KOPT-K1 (cell line): ENCODE measurements at regions not wholly inside any gene's neighbourhood (a gene's known extent, or its start where the extent isn't known, plus 50 kb on each side); places are given as distances from the start of the nearest gene placed in this dataset.
"Not testable (repeated sequence)": the region's sequence is repeated elsewhere in the genome, so short reads cannot be mapped to it uniquely, and the experiment has no call there.

Experiments used
- H3K27ac ChIP-seq: fragments of 200-600 bp; sonication (generic); 2 replicates; pipeline ENCODE4 v1.5.1; 2016; ENCODE audit warnings: antibody characterized with exemption, mild to moderate bottlenecking, low read depth, low read length; ENCODE audit not compliant: poor library complexity, severe bottlenecking
- H3K36me3 ChIP-seq: fragments of 200-600 bp; sonication (generic); 2 replicates; pipeline ENCODE4 v1.5.1; 2017; ENCODE audit warnings: antibody characterized with exemption, mild to moderate bottlenecking, low read length, moderate library complexity; ENCODE audit not compliant: insufficient read depth
- H3K9me3 ChIP-seq: fragments of 200-600 bp; sonication (generic); 2 replicates; pipeline ENCODE4 v1.5.1; 2017; ENCODE audit warnings: antibody characterized with exemption, low read length, mild to moderate bottlenecking; ENCODE audit not compliant: insufficient read depth, poor library complexity, severe bottlenecking

DNA sequence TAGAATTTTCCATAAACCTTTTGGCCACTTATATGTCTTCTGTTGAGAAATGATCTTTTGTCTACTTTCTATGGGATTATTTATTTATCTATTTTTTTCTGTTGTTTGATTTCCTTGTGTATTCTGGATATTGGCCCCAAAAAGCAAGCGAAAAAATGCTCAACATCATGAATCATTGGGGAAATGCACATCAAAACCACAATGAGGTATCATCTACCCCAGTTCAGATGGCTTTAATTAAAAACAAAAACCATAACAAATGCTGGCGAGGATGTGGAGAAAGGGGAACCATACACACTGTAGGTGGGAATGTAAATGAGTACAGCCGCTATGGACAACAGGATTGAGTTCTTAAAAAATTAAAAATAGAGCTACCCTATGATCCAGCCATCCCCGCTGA, 125.0 kb upstream of the LPCAT1 start:
- no peaks in the 10 kb centered on the region for H3K9me3 ChIP-seq
- no peaks in the 10 kb centered on the region for H3K36me3 ChIP-seq
- no peak overlapping the region for H3K27ac ChIP-seq

DNA sequence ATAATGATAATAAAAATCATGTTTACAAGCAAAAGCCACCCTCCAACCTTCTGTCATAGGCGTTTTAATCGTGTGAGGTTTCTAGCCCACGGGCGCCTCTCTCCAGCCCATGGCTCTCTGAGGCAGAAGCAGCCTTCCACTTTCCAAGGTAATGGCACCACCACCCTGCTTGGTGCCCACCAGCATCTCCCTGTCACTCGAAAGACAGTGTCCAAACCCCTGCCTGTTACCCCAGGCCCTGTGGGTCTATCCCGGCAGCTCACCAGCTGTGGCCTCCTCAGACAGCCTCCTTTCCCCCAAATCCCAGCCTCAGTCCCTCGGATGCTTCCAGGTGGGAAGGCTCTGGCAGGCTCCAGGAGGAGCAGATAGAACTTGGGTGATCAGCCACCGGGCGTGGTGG, 123.8 kb upstream of the LPCAT1 start:
- no peak overlapping the region for H3K27ac ChIP-seq
- H3K36me3 ChIP-seq: no peaks in the 10 kb centered on the region
- H3K9me3 ChIP-seq: no peaks in the 10 kb centered on the region

- no peaks in the 10 kb centered on the region for H3K36me3 ChIP-seq
- no peaks in the 10 kb centered on the region for H3K9me3 ChIP-seq
- H3K27ac ChIP-seq: no peak overlapping the region
These were observed 121.2 kb upstream of the LPCAT1 start for GRCh38 chr5:1644810-1645571.

DNA sequence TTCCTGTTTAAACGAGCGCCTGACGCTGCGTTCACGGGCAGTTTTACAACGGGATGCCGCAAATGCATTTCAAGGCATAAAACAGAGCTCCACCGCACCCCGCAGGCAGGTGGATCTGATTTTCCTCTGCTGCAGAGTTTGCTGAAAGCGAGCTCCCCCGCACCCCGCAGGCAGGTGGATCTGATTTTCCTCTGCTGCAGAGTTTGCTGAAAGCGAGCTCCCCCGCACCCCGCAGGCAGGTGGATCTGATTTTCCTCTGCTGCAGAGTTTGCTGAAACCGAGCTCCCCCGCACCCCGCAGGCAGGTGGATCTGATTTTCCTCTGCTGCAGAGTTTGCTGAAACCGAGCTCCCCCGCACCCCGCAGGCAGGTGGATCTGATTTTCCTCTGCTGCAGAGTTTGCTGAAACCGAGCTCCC, 120.6 kb upstream of the LPCAT1 start:
- H3K36me3 ChIP-seq, H3K27ac ChIP-seq, H3K9me3 ChIP-seq: not testable (repeated sequence)

- no peaks in the 10 kb centered on the region for H3K9me3 ChIP-seq
- no peak overlapping the region for H3K27ac ChIP-seq
- H3K36me3 ChIP-seq: no peaks in the 10 kb centered on the region
These were observed 120.1 kb upstream of the LPCAT1 start for GRCh38 chr5:1643651-1644392.

DNA sequence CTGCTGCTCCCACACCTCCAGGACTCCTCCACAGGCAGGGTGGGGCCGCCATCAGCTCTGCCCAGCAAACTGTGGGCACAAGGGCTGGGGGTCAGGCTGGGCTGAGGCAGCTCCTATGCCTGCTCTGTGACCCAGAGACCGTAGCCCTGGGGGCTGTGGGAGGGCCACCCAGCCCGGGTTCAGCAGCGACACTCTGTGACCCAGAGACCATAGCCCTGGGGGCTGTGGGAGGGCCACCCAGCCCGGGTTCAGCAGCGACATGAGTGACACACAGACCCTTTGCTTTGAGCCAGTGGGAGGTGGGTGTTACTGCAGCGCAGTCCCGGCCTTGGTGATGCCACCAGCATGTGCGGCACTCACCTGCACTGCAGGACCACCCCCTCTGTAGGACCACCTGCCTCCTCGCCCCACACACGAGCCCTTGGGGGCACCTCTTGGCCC, 118.9 kb upstream of the LPCAT1 start:
- H3K27ac ChIP-seq: no peak overlapping the region
- no peaks in the 10 kb centered on the region for H3K9me3 ChIP-seq
- no peaks in the 10 kb centered on the region for H3K36me3 ChIP-seq

DNA sequence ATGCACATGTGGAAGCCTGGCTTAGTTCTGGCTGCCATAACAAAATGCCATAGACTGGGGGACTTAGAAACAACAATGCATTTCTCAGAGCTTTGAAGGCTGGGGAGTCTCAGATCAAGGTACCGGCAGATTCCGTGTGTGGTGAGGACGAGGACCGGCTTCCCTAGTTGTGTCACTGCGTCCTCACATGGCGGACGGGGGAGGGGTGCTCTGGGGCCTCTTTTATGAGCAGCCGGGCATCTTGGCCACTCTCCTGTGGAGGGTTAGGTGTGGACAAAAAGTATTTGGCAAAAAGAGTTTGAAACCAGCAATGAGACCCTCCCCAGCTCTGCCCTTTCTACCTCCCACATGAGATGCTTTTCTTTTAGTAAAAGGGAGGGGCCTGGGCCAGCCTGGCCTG, 118.5 kb upstream of the LPCAT1 start:
- no peaks in the 10 kb centered on the region for H3K9me3 ChIP-seq
- H3K36me3 ChIP-seq: no peaks in the 10 kb centered on the region
- no peak overlapping the region for H3K27ac ChIP-seq

GRCh38 chr5:1641560-1642166, 117.9 kb upstream of the LPCAT1 start:
- Histone ChIP-seq H3K36me3 (no peaks in the 10 kb centered on the region), H3K27ac (no peak overlapping the region), H3K9me3 (no peaks in the 10 kb centered on the region)

DNA sequence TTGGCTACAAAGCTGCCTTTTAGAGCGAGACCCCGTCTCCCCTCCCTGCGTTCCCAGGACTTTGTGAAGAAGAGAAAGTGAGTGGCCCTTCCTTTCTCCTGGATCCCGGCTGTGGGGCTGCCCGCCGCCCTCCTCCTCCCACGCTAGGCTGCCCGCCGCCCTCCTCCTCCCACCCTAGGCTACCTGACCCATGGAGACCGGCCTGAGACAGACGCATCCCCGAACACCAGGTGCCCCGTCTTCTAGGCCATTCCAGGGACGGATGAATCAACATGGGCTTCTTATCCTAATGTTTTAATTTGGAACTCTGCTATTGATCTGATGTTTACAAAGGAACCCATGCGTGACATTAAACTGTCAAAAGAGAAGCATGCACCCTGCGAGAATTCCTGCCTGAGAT, 117.3 kb upstream of the LPCAT1 start:
- H3K27ac ChIP-seq: no peak overlapping the region
- H3K9me3 ChIP-seq: no peaks in the 10 kb centered on the region
- H3K36me3 ChIP-seq: no peaks in the 10 kb centered on the region

GRCh38 chr5:1640421-1640881, 116.7 kb upstream of the LPCAT1 start:
- Histone ChIP-seq H3K36me3 (no peaks in the 10 kb centered on the region), H3K9me3 (no peaks in the 10 kb centered on the region), H3K27ac (no peak overlapping the region)

DNA sequence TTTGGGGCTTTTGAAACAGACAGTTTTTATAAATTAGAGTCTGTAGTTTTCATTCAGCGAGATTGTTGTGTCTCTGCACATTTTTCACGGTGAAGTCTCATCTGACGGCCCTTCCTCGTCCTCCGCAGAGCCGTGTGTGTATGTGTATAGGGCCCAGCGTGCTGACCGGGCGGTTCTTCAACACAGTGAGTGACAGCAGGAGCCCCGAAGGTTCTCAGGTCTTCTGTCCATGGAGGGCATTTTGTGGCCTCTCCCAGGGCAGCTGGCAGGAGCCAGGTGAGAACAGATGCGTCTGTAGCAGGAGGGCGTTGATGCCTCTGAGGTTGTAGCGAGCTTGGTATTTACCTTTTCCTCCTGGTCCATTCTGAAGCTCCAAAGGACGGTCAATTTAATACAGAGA, 116.0 kb upstream of the LPCAT1 start:
- Histone ChIP-seq H3K36me3 (no peaks in the 10 kb centered on the region), H3K27ac (no peak overlapping the region), H3K9me3 (no peaks in the 10 kb centered on the region)

GRCh38 chr5:1638658-1639400, 115.1 kb upstream of the LPCAT1 start:
- Histone ChIP-seq H3K36me3 (no peaks in the 10 kb centered on the region), H3K27ac (no peak overlapping the region), H3K9me3 (no peaks in the 10 kb centered on the region)

- no peak overlapping the region for H3K27ac ChIP-seq
- H3K36me3 ChIP-seq: no peaks in the 10 kb centered on the region
- no peaks in the 10 kb centered on the region for H3K9me3 ChIP-seq
These were observed 114.1 kb upstream of the LPCAT1 start for GRCh38 chr5:1637639-1638481.

DNA sequence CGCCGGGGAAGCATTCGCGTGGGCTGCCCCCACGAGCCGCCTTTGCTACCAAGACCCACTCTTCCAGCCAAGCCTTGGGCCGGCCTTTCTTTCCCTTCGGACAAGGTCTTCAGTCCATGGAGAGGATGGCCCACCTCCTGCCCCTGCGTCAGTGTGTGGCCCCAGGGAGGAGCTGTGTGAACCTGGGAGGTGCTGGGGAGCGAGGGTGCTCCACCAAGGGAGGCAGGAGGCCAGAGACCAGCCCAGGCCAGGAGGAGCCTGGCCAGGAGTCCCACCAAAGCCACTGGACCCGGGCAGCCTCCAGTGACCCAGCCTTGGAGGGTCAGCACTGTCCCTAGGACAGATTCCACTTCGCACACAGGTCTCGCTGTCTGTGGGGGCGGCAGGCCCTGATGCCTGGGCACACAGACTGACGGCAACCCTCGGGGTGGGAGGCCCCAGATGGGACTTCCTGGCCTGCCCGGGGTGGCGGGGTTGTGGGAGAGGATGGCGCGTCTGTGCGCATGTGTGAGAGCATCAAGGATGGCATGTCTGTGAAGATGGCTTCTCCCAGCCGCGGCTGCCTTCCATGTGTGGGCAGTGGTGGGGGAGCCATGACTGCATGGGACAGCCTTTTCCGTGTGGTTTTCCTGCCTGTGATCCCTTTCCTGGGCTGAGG, 113.3 kb upstream of the LPCAT1 start:
- no peaks in the 10 kb centered on the region for H3K36me3 ChIP-seq
- no peak overlapping the region for H3K27ac ChIP-seq
- no peaks in the 10 kb centered on the region for H3K9me3 ChIP-seq
